OCI-LY3 (cell line): ENCODE measurements at regions not wholly inside any gene's neighbourhood (a gene's known extent, or its start where the extent isn't known, plus 50 kb on each side); places are given as distances from the start of the nearest gene placed in this dataset.

ENCODE experiments used
- H2AFZ ChIP-seq: fragments of 200-600, 300-600 bp; shearing (Covaris generic); 2 replicates; pipeline ENCODE4 v1.6.0; 2014; ENCODE audit warnings: antibody characterized with exemption, low read depth, low read length
- H3K27ac ChIP-seq: fragments of 200-600, 300-600 bp; sonication (generic); 2 replicates; pipeline ENCODE4 v1.5.1; 2014; ENCODE audit warnings: mild to moderate bottlenecking, low read length, moderate library complexity, mixed read lengths
- H3K27me3 ChIP-seq: fragments of 200-600, 300-600 bp; sonication (generic); 2 replicates; pipeline ENCODE4 v1.6.1; 2014; ENCODE audit warnings: low read depth, low read length, mixed read lengths
- H3K36me3 ChIP-seq: fragments of 200-600, 300-600 bp; sonication (generic); replicated peaks from 2 replicates; pipeline ENCODE3; 2014; ENCODE audit warnings: low read depth, low read length, mixed read lengths
- H3K4me1 ChIP-seq: fragments of 300-600, 200-600 bp; sonication (generic); 2 replicates; pipeline ENCODE4 v1.6.1; 2014; ENCODE audit warnings: low read length, mixed read lengths
- H3K4me2 ChIP-seq: fragments of 200-600, 300-600 bp; sonication (generic); 2 replicates; pipeline ENCODE4 v1.6.1; 2014; ENCODE audit warnings: low read length, mixed read lengths
- H3K4me3 ChIP-seq: fragments of 300-600, 200-600 bp; sonication (generic); 2 replicates; pipeline ENCODE4 v1.5.1; 2014; ENCODE audit warnings: antibody characterized with exemption, mild to moderate bottlenecking, low read length, moderate library complexity
- H3K79me2 ChIP-seq: fragments of 300-600, 200-600 bp; shearing (Covaris generic); 2 replicates; pipeline ENCODE4 v1.6.1; 2014; ENCODE audit warnings: mild to moderate bottlenecking, low read length, mixed read lengths
- H3K9ac ChIP-seq: fragments of 300-600, 200-600 bp; shearing (Covaris generic); 2 replicates; pipeline ENCODE4 v1.6.0; 2014; ENCODE audit warnings: mild to moderate bottlenecking, low read length, moderate library complexity
- H3K9me3 ChIP-seq: fragments of 200-600, 300-600 bp; shearing (Covaris generic); 2 replicates; pipeline ENCODE4 v1.6.1; 2014; ENCODE audit warnings: low read length, mixed read lengths; ENCODE audit not compliant: insufficient read depth
- H4K20me1 ChIP-seq: fragments of 200-600, 300-600 bp; sonication (generic); 2 replicates; pipeline ENCODE4 v1.6.1; 2016; ENCODE audit warnings: low read length, mixed read lengths; ENCODE audit not compliant: insufficient read depth
- EZH2phosphoT487 ChIP-seq: fragments of 200-600 bp; shearing (Covaris generic); IDR thresholded peaks from 2 replicates; pipeline ENCODE4 v1.6.1; 2018; ENCODE audit warnings: antibody characterized with exemption, mixed run types, low read depth
- TF ChIP-seq, protein P1 (sequence below): fragments of 200-600, 300-600 bp; sonication (generic); IDR thresholded peaks from 2 replicates; pipeline ENCODE4 v1.5.1; 2014; ENCODE audit warnings: antibody characterized with exemption, low read length, low read depth

GRCh38 chrX:64805683-64806082 lies 170.6 kb downstream of the ZC4H2 start:
- Histone ChIP-seq H3K9ac (no peak overlapping the region), H3K36me3 (no peaks in the 10 kb centered on the region), H3K4me1 (no peaks in the 10 kb centered on the region), H3K27me3 (no peaks in the 10 kb centered on the region), H3K9me3 (no peaks in the 10 kb centered on the region), H3K79me2 (no peaks in the 10 kb centered on the region), H2AFZ (no peak overlapping the region), H4K20me1 (no peaks in the 10 kb centered on the region), H3K27ac (no peak overlapping the region), H3K4me3 (no peak overlapping the region), H3K4me2 (no peak overlapping the region)
- no peak for TF ChIP-seq EZH2phosphoT487
- TF ChIP-seq, protein P1, sequence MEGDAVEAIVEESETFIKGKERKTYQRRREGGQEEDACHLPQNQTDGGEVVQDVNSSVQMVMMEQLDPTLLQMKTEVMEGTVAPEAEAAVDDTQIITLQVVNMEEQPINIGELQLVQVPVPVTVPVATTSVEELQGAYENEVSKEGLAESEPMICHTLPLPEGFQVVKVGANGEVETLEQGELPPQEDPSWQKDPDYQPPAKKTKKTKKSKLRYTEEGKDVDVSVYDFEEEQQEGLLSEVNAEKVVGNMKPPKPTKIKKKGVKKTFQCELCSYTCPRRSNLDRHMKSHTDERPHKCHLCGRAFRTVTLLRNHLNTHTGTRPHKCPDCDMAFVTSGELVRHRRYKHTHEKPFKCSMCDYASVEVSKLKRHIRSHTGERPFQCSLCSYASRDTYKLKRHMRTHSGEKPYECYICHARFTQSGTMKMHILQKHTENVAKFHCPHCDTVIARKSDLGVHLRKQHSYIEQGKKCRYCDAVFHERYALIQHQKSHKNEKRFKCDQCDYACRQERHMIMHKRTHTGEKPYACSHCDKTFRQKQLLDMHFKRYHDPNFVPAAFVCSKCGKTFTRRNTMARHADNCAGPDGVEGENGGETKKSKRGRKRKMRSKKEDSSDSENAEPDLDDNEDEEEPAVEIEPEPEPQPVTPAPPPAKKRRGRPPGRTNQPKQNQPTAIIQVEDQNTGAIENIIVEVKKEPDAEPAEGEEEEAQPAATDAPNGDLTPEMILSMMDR: no peak

DNA sequence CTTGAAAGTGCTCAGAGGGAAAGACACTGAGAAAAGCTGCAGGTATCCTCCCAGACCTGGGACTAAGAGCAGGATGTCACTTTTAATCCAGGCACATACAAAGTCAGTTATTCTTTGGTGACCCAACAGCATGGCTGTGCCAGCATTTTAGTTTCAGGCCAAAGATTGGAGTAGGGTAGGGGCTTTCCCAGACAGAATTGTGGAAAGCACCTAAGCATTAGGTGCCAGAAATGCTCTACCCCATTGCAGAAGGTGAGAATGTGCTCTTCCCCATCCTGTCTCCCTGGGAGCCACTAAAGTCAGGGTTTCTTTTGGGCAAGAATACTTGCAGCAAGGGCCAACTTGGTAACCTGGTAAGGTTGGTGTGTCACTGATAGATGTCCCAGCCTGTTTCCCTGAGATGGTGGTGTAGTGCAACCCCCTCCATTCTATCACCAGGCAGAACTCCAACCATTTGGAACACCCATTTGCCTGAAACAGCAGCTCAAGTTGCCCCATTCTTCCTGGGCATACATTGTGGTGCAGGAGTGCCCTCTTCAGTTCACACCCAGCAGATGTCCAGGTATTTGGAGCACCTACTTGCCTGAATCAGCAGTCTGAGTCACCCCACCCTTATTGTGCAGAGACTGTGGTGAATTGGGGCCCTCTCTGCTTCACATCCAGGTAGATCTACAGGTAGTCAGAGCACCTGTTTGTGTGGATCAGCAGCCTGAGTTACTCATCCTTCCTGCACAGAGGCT lies 183.5 kb downstream of the ZC4H2 start:
- Histone ChIP-seq H2AFZ (no peak overlapping the region), H3K4me1 (peaks cover 26% of the 10 kb centered on the region), H3K36me3 (no peaks in the 10 kb centered on the region), H3K27ac (peak overlapping the region; percentile 41), H3K4me3 (no peak overlapping the region), H3K9ac (no peak overlapping the region; the same call in 1 of the 2 replicates), H3K27me3 (no peaks in the 10 kb centered on the region), H3K79me2 (no peaks in the 10 kb centered on the region), H3K4me2 (peak overlapping the region; percentile 54), H4K20me1 (no peaks in the 10 kb centered on the region), H3K9me3 (no peaks in the 10 kb centered on the region)
- TF ChIP-seq, protein P1: no peak
- no peak for TF ChIP-seq EZH2phosphoT487

- H2AFZ ChIP-seq: no peak overlapping the region
- peaks cover 6% of the 10 kb centered on the region; the same call in 1 of the 2 replicates for H3K9me3 ChIP-seq
- no peaks in the 10 kb centered on the region for H3K4me1 ChIP-seq
- no peak overlapping the region for H3K27ac ChIP-seq
- H3K79me2 ChIP-seq: no peaks in the 10 kb centered on the region
- H3K9ac ChIP-seq: no peak overlapping the region
- no peak overlapping the region for H3K4me3 ChIP-seq
- no peaks in the 10 kb centered on the region for H3K27me3 ChIP-seq
- TF ChIP-seq EZH2phosphoT487: no peak
- TF ChIP-seq, protein P1: no peak
- no peak overlapping the region for H3K4me2 ChIP-seq
- H4K20me1 ChIP-seq: no peaks in the 10 kb centered on the region
- no peaks in the 10 kb centered on the region for H3K36me3 ChIP-seq
Measured at GRCh38 chrX:64782923-64783322, 193.3 kb downstream of the ZC4H2 start.

DNA sequence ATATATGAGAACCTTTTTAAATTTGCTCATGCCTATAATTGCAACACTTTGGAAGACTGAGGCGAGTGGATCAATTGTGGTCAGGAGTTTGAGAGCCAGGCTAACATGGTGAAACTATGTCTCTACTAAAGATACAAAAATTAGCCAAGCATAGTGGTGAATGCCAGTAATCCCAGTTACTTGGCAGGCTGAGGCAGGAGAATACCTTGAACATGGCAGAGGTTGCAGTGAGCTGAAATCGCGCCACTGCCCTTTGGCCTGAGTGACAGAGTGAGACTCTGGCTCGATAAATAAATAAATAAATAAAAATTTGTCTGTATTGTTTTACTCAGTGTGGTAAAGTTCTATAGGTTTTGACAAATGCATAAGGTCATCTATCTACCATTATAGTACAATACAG lies 218.2 kb downstream of the ZC4H2 start:
- Histone ChIP-seq H3K4me2 (no peak overlapping the region), H3K4me1 (no peaks in the 10 kb centered on the region), H2AFZ (no peak overlapping the region), H3K4me3 (no peak overlapping the region), H3K27me3 (no peaks in the 10 kb centered on the region), H3K79me2 (no peaks in the 10 kb centered on the region), H3K9me3 (no peaks in the 10 kb centered on the region), H4K20me1 (no peaks in the 10 kb centered on the region), H3K36me3 (no peaks in the 10 kb centered on the region), H3K27ac (no peak overlapping the region), H3K9ac (no peak overlapping the region)
- TF ChIP-seq EZH2phosphoT487: no peak
- TF ChIP-seq, protein P1: no peak
